GM21515 (cell line): ENCODE measurements at regions not wholly inside any gene's neighbourhood (a gene's known extent, or its start where the extent isn't known, plus 50 kb on each side); places are given as distances from the start of the nearest gene placed in this dataset.
A peak's percentile ranks its signal among the peaks of the same experiment; 100 is the strongest.
"Not testable (repeated sequence)": the region's sequence is repeated elsewhere in the genome, so short reads cannot be mapped to it uniquely, and the experiment has no call there.

Experiments
- ATAC-seq: cut with Tn5 transposase; IDR thresholded peaks from one replicate; pipeline ENCODE4 v1.9.1; 2021; ENCODE audit not compliant: unreplicated experiment

DNA sequence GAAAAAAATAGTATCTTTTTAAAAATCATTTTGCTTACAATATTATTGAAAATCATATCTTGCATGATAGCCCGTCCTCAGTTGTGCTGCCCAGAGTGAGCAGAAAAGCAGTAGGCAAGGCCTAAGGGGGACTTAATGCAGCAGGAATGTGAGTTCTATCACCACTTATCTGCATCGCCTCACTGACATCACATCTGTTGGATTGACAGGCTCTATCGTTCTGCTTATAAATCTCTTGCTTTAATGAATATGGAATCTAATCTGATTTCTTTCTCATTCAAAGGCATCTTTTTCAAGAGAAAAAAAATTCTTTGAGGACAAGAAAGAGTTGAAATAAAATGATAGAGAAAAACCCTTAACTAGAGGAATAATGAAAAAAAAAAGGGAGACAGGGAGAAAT lies 249.9 kb downstream of the PAPSS1 start:
- ATAC-seq = no peak

DNA sequence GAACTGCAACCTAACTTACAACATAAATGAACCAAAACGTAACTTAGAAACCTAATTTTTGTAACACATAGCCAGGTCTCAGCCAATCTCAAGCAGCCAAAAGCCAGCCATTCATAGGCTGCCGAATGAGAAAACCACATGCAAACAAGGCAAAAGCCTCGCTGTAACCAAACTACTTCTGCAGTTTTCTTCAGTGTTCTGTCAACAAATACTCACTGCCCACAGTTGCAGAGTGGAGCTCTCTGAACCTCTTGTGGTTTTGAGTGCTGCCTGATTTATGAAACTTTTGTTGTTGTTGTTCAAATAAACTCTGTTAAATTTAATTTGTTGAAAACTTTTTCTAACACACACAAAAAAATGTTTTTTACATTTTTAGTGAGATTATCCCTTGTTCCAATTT lies 251.2 kb downstream of the PAPSS1 start:
- ATAC-seq = peak; percentile 57

DNA sequence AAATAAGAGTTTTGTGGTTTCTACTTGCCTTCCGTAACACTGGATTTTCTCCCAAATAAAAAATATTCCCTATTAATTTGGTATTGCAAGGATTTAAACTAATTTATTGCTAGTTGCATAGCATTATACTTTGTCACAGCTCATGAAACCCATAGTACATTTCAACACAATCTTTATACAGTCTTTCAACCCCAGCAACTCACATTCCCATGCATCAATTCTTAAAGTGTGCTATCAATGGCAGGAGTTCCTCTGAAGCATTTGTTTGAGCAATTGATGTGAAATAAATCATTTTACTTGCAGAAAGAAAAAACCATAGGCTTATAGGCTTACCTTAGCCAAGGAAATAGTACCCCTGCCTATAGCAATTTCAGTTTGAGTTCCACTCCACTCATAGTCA lies 251.9 kb downstream of the PAPSS1 start:
- ATAC-seq = no peak

DNA sequence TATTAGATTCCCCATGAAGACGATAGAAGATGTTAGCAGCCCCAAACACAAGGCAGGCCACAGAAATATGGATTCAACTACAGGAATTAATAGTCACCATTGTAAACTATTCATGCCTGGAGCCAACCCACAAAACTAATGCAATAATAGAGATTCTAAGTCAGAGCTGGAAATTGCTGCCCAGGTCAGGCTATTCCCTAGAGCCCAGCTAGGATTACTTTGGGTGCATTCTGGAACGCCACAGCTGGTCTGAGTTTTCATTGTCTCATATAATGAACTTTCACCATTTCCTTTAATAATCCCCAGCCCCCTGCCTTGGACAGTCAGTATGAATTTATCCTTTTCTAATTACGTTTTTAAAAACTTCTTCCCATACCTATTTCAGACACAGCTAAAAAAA lies 252.6 kb downstream of the PAPSS1 start:
- no peak for ATAC-seq

DNA sequence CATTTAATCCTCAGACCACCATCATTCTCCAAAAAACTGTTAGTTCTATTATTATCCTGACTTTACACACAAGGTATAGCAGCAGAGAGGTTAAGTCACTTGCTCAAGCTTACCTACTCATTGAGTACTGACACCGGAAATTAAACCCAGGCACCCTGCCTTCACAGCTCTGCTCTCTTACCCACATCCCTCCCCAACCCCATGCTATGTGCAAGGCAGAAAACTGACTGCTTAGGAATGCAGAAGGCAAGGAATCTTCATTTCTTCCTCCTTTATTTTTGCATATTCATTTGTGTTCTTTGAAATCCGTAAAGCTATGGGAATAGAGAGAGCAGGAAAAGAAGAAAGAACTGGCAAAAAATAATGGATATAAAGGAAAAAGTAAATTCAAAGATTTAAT lies 261.8 kb downstream of the PAPSS1 start:
- no peak for ATAC-seq

DNA sequence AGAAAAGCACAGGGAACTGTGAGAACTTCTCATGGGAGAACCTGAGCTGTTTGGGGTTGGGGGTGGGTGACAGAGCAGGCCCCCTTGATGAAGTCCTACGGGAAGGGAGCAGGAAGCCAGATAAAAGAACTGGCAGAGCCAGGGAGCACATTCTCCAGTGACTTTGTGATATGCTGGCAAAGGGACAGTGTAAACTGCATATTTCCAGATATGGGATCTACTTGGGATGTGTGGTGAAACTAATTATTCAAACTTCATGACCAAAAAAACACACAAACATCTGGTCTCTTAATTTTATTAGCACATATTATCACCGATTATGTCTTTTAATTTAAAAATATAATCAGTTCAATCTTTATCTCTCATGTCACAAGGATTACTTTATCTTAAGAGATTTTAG lies 266.0 kb downstream of the PAPSS1 start:
- no peak for ATAC-seq

DNA sequence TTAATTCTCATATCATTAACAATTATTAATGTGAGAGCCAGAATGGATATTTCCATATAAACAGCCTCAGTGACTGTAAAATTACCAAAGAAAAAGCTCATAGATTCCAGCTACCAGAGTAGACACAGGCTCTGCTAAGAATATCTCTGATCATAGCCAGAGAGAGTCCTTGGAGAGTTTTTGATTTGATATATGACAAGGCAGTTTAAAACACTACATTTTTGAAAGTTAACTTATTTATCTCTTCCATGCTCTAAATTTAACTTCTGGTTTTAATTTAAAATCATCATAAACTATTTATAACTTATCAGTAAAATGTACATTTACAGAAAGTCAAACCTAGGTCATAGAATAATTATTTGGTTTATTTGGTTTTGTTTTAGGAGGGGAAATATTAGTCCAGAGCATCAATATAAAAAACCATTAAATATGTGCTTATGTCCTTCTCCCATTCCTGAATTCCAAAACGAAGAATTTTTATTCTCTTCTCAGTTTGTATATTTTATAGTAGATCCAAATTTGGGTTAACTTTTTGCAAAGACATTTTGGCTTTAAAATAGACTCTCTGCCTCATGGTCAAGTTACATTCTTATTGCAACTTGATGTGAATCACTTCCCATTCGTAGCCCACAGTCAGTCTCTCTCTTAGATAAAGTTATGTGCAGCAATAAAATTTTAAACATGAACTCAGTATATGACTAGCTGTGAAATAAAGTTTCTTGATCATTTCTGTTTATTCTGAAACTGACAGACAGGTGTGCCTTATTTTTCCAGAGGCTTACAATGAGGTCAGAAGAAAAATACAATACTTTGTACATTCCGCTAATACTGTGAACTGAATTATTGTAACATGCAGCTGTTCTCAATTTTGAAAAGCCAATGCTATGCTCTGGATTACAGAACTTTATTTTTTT lies 267.1 kb downstream of the PAPSS1 start:
- ATAC-seq = no peak

DNA sequence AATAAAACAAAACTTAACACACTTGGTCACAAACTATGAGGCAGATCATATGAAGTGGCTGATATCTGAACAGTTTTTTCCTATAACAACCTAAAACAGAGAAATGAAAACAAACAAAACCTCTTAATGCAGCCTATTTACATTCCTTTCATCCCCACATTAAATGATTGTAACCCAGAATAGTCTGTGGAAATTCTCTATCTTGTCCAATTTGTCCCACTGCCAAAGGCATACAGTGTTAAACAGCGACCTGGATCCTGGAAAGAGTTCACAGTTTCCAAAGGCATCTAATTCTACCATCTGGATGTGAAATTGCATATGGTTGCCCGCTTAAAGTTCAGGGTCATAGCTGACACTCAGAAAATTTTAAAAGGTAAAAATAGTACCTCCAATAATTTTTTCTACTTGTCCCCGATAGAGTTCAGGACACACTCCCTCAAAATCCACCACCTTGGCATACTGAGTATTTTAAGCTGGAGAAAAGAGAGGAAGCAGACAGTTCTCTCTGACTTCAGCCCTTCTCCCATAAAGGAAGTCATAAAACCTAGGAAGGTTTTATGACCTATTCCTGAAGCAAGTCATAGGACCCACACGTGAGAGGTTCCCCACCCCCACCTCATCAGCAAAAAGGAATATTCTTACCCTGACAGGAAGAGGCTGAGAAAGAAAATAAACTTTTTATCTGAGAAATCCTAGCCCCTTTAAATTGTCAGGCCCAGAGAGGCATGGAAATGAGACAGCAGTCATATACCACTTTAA lies 270.2 kb downstream of the PAPSS1 start:
- no peak for ATAC-seq

DNA sequence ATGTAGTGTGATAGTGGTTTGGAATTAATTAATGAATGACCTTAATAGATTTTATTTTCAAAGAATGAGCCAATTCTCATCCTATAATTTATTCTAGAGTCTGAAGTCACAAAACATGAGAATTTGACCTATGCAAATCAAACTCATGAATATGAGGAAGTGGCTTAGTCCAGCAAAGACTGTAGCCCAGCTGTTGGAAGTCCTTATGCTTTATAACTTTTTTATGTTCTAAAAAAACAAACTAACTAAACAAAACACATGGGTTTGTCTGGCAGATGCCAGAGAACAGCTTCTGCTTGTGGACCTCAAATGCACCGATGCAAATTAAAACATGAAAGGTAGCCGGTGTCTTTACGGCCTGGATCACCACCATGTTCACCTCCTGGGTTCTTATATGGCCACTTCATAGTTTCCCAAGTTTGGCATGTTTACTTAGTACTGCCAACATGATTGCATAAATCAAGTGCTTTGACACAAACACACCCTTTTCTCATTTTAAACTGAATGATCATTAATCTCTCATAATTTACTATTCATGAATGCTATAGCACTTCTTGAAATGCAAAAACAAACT lies 277.4 kb downstream of the PAPSS1 start:
- no peak for ATAC-seq

DNA sequence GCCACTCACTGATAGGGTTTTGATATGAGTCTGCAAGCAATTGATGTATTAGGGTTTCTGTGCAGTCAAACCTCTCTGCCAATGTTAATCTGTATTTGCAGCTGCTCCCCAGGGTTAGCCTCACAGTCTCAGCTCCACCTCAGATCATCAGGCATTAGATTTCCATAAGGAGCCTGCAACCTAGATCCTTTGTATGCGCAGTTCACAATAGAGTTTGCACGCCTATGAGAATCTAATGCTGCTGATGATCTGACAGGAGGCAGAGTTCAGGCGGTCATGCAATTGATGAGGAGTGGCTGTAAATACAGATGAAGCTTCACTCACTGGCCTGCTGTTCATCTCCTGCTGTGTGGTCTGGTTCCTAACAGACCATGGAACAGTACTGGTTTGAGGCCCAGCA lies 280.6 kb downstream of the PAPSS1 start:
- no peak for ATAC-seq

DNA sequence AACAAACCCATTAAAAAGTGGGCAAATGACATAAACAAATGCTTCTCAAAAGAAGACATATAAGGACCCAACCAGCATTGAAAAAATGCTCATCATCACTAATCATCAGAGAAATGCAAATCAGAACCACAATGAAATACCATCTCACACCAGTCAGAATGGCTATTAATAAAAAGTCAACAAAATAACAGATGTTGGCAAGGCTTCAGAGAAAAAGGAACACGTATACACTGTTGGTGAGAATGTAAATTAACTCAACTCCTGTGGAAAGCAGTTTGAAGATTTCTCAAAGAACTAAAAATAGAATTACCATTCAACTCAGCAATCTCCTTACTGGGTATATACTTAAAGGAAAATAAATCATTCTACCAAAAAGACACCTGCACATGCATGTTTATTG lies 283.6 kb downstream of the PAPSS1 start:
- not testable (repeated sequence) for ATAC-seq

DNA sequence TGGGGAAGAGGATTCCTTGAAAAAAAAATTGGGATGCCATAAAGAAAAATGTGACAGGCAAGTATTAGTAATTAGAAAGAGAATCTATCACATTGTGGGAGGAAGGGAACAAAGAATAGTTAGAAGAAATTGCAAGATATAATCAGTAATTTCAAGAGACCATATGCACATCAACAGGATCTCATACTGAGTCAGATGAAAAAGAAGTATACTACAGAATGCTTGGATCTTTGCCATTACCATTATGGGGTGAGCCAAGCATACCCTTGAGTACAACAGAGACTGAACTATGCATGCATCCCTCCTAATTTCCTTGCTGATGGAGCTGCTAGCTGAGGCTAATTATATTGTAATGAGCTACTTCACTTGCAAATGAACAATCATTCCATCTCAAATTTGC lies 287.6 kb downstream of the PAPSS1 start:
- no peak for ATAC-seq

DNA sequence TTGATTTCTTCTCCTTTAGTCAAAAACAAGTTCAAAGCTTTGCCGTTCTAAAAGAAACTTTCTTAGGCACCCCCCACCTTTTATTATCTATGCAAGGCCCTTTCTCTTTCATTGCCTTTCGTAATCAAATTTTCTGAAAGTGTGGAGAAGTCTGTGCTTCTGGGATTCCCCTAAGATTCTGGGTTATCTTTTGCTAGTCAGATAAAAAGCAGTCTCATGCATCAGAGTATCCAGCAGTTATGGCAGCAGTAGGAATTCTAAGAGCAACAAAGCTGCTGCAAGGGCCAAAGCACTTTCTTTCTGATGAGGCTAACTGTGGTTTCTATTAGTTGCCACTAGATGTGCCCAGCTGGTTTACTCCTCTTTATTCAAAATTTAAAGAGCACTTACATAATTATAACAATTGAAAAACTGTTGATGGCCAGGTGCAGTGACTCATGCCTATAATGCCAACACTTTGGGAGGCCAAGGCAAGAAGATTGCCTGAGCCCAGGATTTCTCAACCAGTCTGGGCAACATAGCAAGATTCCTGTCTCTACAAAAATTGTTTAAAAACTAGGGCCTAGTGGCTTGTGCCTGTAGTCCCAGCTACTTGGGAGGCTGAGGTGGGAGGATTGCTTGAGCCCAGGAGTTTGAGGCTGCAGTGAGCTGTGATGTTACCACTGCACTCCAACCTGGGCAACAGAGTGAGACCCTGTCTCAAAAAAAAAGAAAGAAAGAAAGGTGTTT lies 296.2 kb downstream of the PAPSS1 start:
- ATAC-seq = no peak

DNA sequence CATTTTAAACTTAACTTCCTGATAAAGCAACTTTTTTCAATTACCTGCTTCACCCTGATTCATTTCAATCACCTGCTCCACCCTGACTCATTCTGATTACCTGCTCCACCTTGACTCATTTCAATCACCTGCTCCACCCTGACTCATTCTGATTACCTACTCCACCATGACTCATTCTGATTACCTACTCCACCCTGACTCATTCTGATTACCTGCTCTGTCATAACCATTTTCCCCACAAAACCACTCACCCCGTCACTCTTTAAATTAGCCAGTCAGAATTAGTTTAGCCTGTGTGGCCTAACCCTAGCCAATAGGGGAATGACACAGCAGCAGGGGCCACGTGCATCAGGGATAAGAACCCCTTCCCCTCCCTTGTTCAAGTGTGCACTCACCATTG lies 300.5 kb downstream of the PAPSS1 start:
- not testable (repeated sequence) for ATAC-seq

DNA sequence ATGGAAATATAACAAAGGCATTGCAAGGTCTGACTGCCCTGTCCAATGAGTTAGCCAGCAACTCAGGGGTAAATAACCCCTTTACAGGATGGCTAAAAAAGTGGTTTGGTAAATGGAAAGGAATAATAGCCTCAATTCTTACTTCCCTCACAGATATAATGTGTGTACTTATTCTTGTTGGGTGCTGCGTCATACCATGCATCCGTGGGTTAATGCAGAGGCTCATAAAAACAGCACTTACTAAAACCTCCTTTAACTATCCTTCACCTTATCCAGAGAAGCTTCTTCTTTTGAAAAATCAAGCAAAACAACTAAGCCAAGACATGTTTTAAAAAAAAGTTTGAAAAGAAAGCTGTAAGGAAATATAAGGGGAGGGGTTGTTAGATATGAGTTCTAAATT lies 301.0 kb downstream of the PAPSS1 start:
- ATAC-seq = no peak

DNA sequence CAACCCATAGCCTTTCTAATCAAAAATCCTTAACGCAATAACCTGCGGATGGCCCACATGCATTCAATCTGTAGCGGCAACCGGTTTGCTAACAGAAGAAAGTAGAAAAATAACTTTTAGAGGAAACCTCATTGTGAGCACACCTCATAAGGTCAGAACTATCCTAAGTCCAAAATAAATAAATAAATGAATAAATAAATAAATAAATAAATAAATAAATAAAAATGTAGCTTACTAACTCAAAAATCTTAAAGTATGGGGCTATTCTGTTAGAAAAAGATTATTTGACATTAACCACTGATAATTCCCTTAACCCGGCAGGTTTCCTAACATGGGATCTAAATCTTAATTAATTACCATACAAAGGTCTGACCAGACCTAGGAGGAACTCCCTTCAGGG lies 304.5 kb downstream of the PAPSS1 start:
- not testable (repeated sequence) for ATAC-seq

DNA sequence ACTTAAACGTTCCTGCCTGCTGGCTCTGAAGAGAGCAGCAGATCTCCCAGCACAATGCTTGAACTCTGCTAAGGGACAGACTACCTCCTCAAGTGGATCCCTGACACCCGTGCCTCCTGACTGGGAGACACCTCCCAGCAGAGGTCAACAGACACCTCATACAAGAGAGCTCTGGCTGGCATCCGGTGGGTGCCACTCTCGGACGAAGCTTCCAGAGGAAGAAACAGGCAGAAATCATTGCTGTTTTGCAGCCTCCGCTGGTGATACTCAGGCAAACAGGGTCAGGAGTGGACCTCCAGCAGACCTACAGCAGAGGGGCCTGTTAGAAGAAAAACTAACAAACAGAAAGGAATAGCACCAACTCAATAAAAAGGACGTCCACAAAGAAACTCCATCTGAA lies 310.2 kb downstream of the PAPSS1 start:
- not testable (repeated sequence) for ATAC-seq

DNA sequence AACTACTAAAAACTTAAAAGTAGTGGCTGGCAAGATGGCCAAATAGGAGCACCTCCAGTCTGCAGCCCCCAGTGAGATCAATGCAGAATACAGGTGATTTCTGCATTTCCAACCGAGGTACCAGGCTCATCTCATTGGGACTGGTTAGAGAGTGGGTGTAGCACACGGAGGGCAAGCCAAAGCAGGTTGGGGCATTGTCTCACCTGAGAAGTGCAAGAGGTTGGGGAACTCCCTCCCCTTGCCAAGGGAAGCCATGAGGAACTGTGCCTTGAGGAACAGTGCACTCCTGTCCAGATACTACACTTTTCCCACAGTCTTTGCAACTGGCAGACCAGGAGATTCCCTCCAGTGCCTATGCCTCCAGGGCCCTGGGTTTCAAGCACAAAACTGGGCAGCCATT lies 311.1 kb downstream of the PAPSS1 start:
- no peak for ATAC-seq

DNA sequence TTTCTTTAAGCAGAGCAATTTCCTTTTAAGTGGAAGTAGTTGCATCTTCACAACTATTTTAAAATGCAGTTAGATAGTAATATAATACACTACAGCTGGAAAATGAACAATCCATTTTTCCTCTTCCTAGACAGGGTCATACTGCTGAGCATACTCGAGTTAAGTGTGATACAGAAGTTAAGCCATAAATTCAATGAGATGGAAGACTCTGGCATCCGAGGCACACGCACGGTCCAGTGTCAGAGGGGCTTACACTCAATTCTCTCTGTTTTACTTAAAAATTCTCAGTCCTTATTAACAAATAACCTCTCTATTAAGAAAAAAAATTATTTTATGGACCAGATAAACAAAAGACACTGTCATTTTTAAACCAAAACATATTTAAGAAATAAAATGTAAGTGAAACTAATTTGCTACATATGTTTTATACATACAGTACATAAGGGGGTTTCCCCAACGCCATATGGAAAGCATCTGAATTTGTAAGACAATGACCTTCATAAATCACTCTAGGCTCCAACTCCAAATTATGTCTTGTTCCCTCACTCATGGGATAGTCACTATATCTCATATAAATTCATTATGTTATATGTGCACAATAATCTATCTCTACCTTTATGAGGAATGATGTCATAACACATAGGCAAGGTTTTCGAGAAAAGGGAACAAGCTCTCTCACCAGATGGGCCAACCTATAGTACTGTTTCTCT lies 315.3 kb downstream of the PAPSS1 start:
- no peak for ATAC-seq

DNA sequence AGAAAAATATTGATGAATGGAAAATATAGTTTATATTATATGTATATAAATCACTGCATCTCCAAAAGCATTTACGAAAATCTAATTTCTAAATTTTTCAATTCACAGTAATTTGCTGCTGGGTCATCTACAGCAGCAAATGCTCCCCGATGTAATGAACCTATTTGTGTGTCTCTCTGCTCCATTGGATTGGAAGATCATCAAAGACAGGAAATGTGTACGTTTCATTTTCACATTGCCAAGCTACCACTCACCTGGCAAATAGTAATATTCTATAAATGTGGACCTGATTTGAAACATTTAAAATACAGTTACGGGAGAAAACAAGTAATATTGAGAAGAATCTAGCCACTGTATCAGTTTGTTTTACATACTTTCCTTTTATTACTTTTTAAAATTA lies 317.7 kb downstream of the PAPSS1 start:
- no peak for ATAC-seq

DNA sequence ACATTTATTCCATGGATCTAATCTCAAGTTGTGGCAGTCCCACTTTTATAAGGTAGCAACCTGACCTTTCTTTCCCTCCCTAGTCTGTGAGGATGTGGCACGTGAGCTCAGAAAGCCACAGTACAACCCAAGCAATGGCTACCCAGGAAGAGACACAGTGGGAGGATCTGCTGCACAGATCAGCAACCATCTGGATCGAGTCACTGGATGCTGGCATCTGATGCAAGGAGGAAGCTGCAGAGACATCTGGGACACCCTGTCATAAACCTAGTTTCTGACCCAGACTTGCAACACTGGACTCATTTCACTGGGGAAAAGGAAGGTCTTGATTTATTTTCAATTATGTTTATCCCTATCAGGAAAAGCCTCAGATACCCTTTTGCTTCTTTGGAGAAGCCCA lies 327.1 kb downstream of the PAPSS1 start:
- ATAC-seq = no peak
